Effector CD8-positive, alpha-beta T cell (primary cell): ENCODE measurements at regions not wholly inside any gene's neighbourhood (a gene's known extent, or its start where the extent isn't known, plus 50 kb on each side); places are given as distances from the start of the nearest gene placed in this dataset.

ENCODE experiments used
- DNase-seq: peaks from one replicate; lab custom pipeline; 2025; lab: John Stamatoyannopoulos, UW

DNA sequence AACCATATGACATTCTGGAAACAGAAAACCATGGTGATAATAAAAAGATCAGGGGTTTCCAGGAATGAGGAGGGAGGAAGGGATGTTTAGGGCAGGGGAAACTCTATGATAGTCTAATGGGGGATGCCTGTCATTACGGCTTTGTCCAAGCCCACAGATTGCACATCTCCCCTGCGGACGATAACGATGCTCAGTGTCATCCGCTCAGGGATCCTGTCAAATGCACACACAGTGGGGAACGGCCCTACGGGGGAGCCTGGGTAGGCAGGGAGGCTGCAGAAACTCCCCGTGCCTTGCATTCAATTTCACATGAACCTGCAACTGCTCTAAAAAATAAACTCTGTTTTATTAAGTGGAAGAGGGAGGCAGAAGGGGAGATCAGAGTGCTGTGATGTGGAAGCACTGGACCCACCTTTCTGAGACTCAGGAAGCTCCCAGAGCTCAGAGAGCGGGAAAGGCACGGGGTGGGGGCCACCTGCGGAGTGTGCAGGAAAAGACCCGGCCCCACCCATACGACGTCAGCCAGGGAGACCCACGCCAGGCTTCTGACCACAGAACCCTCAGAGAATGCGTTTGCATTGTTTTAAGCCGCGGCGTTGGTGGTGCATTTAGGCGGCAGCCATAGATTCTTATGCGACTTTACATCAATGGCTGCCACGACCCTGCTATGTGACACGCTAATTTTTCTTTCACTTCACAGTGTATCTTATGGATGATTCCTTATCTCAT, 543.5 kb downstream of the BRD1 start:
- no peak for DNase-seq

DNA sequence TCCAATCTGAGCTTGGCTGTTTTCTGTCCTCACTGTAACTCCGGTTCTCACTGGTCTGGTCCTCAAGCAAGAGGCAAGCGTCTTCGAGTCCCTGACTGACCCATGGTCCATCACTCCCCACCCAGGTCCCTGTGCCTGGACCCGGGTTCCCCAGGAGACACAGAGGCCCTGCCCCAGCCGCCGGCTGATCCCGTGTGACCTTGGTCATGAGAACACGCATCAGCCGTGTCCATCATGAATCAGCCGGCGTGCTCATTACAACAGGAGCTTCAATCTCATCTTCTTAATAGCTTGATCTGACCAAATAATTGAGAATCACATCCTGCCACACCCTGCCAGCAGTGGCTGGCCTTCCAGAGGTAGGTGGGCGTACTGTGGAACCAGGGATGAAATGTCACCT, 545.1 kb downstream of the BRD1 start:
- DNase-seq = no peak

DNA sequence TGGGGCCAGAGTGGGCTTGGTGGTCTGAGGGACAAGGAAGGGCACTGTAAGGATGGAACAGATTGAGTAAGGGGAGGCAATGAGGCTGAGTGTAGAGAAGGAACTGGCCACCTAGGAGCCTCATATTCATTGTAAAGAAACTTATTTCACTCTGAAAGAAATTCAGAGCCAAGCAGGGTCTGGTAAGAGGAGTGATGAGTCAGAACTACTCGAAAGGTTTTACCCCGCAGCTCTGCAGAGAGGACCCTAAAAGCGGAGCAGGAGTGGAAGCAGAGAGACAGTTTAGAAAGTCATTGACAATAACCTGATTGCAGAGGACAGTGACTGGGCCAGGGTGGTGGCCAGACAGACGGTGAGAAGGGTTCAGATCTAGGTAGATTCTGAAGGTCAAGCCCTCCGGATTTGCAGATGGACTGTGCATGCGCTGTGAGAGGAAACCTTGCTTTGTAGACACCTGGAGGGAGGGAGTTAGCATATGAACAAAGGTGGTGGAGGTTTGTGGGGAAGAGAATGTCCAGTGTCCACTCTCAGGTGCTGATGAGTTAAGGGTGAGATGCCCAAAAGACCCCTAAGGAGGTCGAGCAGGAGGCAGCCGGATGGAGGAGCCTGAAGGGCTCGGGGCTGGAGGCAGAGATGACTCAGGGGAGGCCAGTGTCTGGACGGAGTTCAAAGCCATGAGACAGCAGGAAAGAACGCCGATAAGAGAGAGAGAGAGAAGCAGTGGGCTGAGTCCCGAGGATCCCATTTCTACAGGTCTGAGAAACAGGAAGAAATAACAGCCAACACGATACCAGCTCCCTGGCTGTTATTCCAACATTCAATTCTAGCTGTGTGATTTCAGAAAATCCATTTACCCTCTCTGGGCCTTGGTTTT, 546.0 kb downstream of the BRD1 start:
- no peak for DNase-seq

GRCh38 chr22:49278340-49278739, 549.3 kb downstream of the BRD1 start:
- DNase-seq = no peak

GRCh38 chr22:49276567-49276966, 551.1 kb downstream of the BRD1 start:
- no peak for DNase-seq

GRCh38 chr22:49274754-49275380, 552.8 kb downstream of the BRD1 start:
- DNase-seq = no peak

DNA sequence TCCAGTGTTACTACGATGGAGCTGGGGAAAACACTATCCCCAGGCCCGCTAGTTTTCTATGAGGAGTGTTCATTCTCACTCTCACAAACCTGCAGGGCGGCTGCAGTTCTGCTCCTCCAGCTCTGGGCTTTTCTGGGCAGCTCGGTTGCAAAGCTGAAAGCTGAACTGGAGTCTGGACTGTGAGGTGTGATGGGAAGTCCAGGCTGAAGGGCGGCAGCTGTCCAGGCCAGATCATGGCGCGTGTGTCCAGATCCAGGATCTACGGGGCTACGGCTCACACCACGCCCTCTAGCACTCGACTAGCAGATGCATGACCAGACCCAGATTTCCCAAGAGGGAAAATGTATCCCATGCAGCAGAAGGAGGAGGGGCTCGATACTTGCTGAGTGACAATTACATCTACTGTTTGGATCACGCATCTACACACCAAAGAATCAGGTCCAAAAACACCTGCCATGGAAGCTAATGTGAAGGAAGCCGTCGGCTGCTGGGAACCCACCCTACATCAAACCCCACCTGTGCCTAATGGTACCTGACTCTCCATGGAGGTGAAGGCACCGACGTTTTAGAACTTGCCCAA, 555.0 kb downstream of the BRD1 start:
- no peak for DNase-seq

DNA sequence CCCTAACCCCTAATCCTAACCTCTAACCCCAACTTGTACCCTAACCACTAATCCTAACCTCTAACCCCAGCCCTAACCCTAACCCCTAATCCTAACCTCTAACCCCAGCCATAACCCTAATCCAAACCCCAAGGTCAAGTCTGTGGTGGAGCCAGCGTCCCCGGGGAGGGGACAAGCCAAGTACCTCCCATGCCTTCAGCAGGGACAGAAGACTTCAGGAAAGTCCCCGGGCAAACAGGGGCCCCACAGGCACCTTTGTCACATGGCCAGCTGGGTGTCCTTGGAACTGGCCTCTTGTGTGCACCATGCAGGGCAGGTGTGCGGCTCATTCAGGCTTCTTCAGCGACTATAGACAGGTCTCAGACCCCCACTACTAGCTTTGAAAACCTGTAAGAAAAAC, 555.8 kb downstream of the BRD1 start:
- DNase-seq = no peak

GRCh38 chr22:49271369-49271727, 556.3 kb downstream of the BRD1 start:
- DNase-seq = no peak

GRCh38 chr22:49270595-49271368, 556.9 kb downstream of the BRD1 start:
- DNase-seq = no peak

- no peak for DNase-seq
Measured at GRCh38 chr22:49269928-49270327, 557.7 kb downstream of the BRD1 start.

DNA sequence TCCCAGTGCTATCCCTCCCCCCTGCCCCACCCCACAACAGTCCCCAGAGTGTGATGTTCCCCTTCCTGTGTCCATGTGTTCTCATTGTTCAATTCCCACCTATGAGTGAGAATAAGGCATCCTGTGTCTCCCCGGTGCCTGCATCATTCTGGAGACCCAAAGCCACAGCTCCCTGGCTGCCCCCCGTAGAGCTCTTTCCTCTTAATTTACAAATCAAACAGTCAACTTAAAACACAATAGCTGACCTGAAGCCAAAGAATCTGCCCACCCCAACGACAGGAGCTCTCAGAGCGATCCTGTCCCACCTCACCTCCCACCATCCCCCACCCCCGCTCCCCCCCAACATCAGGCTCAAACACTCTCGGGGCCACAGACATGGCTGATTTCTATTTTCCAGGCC, 558.3 kb downstream of the BRD1 start:
- DNase-seq = no peak

DNA sequence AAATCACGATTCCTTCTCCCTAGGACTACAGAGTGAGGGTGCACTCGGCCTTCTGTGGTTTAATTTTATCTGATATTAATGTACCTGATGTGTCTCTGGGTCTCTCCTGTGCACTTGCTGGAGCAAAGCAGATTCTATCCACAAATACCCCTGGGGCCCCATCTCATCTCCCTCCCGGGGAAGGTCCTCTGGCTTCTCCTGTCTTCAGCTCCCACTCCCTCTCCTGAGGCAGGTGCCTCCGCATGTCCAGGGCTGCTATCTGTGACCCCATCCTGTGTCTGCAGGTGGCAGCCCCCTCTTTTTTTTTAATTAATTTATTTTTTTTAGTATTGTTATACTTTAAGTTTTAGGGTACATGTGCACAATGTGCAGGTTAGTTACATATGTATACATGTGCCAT, 558.7 kb downstream of the BRD1 start:
- no peak for DNase-seq

- no peak for DNase-seq
Measured at GRCh38 chr22:49267996-49268395, 559.7 kb downstream of the BRD1 start.

- no peak for DNase-seq
Measured at GRCh38 chr22:49266561-49267519, 560.8 kb downstream of the BRD1 start.

DNA sequence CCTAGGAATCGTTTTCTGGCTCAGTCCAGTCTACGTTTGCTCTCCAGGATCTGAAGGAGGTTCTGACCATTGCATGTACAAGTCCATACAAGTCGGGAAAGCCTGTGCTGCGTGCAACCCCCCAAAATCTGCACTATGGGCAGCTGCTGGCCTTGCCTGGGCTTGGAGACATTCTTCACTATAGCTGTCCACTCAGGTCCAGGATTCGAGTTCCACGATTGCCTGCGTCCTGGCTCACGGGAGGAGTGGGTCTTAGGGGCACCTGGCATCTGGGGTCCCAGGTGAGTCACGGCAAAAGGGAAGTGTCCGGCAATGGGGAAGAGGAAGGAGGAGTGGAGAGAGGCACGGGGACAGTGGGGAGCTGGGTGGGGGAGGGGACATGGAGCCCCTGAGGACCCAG, 563.0 kb downstream of the BRD1 start:
- DNase-seq = no peak

- no peak for DNase-seq
Measured at GRCh38 chr22:49263101-49263500, 564.6 kb downstream of the BRD1 start.

DNA sequence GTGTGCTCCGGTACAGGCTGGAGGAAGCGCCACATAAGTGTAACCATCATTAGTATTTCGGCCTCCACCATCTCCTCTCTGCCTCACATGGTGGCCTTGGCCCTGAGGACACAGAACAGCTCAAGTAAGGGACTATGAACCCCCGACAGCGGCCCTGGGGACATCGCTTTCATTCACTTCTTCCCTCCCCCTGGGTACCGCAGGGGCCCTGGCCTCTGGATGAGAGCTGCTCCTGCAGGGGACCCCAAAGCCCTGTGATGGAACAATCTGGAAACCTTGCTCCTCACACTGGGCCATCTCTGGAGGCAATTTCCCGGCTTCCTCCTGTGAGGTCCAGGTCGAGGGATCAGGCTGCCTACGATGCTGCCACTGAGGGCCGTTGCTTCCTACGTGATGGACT, 565.5 kb downstream of the BRD1 start:
- DNase-seq = no peak

DNA sequence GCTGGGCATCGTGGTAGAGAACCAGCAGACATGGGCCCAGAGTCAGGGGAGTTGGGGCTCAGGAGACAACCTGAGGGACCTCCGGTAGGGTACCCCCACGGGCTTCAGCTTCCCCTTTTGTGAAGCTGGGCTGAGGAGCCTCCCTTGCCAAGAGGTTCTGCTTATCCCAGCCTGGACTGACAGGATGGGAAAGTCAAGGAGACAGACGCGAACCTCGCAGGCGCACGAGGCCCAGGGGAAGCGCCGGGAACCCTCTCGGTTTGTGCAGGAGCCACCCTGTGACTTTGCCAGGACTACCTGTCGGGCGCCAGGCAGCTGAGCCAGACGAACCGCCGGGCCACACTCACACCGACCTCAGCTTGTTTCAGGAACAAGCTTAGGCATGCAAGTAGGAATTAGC, 566.1 kb downstream of the BRD1 start:
- DNase-seq = no peak

GRCh38 chr22:49260681-49261580, 566.7 kb downstream of the BRD1 start:
- no peak for DNase-seq
